GM21528 (cell line): ENCODE measurements at regions not wholly inside any gene's neighbourhood (a gene's known extent, or its start where the extent isn't known, plus 50 kb on each side); places are given as distances from the start of the nearest gene placed in this dataset.
"Not testable (repeated sequence)": the region's sequence is repeated elsewhere in the genome, so short reads cannot be mapped to it uniquely, and the experiment has no call there.

Source experiments
- ATAC-seq: cut with Tn5 transposase; IDR thresholded peaks from one replicate; pipeline ENCODE4 v1.9.1; 2021; ENCODE audit warnings: mild to moderate bottlenecking, moderate library complexity; ENCODE audit not compliant: unreplicated experiment, low FRiP score

DNA sequence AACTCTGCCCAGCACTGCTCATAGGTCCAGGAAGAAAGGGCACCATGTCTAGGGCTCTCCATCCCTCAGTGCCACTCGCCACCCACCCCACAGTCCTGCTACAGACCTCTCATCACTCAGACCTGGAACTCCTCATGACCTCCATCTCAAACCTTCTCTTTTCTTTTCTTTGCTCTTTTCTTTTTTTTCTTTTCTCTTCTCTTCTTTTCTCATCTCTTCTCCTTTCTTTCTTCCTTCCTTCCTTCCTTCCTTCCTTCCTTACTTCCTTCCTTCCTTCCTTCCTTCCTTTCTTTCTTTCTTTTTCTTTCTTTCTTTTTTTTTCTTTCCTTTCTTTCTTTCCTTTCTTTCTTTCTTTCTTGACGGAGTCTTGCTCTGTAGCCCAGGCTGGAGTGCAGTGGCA lies 122.2 kb downstream of the KLF6 start:
- ATAC-seq, result no peak

DNA sequence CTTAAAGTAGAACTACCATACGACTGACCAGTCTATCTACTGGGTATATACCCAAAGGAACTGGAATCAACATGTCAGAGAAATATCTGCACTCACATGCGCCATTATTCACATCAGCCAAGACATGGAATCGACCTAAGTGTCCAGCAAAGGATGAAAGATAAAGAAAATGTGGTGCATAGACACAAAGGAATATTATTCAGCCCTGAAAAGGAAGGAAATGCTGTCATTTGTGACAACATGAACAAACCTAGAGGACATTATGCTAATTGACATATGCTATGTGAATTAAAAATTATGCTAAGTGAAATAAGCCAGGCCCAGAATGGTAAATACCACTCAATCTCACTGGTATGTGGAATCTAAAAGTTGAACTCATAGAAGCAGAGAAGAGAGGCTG lies 123.7 kb downstream of the KLF6 start:
- no peak for ATAC-seq

DNA sequence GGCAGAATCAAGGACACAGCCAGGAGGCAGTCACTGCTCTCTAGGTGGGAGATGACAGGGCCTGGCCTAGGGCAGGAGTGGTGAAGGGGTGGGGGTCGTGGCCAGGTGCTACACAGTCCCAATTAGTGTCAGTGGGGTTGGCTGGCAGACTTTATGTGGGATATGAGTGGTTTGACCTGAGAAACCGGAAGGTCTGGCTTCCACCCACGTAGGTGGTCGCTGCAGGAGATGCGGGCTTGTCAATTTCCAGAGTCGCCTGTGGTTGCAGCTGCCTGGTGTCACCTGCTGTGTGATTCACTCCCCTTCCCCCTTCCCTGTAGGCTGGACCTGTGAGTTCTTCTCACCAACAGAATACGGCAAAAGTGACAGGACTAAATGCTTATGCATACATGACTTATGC lies 124.3 kb downstream of the KLF6 start:
- no peak for ATAC-seq

DNA sequence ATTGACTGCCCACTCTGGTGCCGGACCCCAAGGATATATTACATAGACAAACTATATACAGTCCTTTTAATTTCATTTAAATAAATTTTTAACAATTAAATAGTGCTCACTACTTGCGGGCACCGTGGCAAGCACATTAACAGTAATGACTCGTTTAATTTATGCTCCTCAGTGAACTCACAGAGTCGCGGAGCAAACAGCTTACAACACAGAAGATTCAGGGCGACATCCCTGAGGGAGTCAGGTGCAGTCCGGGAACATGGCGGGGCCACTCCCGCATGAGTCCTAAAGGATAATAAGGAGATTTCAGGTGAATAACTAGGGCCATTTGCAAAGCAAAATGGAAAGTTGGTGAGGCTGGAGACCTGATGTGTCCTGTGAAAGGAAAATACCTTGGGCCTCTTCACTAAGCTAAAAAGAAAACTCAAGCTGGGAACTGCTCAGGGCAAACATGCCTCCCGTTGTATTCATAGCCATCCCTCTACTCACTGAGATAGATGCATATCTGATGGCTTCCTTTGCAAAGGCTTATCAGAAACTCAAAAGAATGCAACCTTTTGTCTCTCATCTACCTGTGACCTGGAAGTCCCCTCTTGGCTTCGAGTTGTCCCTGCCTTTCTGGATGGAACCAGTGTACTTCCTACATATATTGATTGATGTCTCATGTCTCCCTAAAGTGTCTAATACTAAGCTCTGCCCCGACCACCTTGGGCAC lies 125.6 kb downstream of the KLF6 start:
- ATAC-seq, result no peak

DNA sequence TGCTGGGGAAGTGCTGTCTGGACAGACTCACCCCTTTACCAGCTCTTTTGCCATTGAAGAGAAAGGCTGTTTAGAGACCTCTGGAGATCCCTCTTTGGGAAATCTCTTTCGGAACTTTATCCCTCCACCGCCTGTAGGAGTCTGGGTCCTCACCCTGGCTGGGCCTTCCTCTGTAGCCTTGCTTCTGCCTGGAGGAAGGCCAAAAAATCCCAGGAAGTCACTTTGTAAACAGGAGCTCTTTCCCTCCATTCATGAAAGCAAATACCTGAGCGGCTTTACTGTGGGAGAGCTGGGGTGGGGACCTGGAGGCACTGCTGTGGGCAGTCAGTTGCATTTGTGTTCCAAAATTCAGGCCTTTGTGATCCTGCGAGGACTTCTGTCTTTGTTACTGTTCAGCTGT lies 126.2 kb downstream of the KLF6 start:
- ATAC-seq, result no peak

DNA sequence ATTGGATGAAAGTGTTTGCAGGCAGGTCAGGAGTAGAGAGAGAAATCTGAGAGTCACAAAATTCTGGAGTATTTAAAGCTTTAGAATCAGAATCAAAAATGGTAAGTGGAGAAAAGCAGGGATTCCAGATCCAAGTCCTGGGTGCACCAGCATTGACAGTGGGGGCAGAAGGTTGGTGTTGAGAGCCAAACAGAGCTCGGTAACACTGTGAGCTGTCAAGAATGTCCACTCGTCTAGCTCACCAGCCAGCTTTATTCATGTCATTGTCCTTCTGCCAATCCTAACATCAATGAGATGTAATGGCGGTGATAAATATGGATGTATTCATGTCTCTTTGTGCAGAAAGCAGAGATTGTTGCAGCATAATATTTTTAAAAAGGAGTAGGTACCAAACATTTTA lies 128.8 kb downstream of the KLF6 start:
- no peak for ATAC-seq

DNA sequence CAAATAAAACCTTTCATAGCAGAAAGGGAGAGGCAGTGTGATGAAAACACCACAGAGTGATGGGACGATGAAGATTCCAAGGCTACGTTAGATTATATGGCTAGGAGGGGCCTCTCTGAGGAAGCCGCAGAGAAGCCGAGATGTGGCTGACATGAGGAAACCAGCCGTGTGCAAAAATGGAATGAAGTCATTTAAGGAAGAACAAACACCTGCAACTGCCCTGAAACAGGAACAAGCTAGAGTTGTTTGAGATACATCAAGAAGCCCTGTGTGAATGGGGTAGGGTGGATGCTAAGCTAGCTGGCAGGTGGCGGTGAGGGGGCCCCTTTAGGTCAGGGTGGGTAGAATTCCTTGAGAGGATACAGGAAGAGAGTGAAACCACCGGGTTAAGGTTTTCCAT lies 129.5 kb downstream of the KLF6 start:
- no peak for ATAC-seq

DNA sequence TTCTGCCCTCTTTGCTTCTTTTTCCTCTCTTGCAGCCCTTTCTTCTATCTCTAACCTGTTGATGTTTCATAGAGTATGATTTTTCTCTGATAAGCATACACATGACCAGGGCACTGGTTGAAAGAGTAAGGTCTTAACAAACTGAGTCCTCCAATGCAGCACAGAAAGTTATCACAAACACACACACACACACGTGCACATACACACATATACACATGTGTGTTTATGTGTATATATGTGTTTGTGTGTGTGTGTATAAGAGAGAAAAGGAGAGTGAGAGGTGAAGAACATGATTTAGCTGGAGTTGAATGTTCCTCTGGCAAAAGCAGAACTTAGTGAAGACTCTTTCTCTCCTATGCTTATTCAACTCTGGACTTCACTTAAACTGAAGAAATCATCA lies 130.0 kb downstream of the KLF6 start:
- no peak for ATAC-seq

DNA sequence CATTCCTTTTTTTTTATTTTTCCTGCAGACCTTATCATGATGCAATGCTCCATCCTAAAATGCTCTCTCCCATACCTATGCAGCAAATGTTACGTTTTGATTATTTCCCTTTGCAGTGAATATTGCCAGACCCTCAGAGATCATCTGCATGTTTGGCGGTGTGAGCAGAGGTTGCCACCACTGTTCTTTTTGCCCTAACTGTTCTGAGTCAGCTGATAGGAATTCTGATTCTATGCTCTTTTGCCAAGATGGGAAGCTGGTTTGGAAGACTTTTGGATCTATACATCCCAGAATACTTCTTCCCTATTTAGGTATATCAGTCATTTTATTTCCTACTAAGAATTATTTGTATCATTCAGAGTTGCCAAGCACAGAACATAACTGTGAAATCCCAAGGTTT lies 130.5 kb downstream of the KLF6 start:
- ATAC-seq, result no peak

DNA sequence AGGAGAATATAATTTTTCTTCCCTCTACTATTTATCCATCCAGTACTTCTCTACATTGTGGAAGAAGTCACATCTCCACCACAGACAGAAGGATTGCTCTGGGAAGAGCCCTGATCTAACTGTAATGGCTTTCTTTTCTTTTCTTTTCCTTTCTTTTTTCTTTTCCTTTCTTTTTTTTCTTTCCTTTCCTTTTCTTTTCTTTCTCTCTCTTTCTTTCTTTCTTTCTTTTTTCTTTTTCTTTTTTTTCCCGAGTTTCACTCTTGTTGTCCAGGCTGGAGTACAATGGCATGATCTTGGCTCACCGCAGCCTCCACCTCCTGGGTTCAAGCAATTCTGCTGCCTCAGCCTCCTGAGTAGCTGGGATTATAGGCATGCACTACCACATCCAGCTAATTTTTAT lies 131.7 kb downstream of the KLF6 start:
- not testable (repeated sequence) for ATAC-seq

DNA sequence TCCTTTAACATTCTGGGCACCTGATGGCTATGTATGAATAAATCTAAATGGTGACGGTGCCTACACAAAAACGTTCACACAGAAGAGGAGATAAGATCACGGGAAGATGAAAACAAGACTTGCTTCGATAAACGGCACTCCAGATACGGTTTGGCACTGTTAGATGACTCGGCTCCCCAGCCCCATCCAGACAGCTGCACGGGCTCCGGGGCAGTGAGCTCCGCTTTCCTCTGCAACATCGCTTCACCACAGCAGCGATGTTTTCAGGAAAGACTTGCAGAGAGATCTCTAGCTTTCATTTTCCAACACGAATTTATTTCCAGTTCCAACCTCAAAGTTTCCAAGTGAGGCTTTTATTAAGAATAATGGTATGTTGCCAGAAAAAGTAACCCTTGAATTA lies 132.1 kb downstream of the KLF6 start:
- ATAC-seq, result no peak

DNA sequence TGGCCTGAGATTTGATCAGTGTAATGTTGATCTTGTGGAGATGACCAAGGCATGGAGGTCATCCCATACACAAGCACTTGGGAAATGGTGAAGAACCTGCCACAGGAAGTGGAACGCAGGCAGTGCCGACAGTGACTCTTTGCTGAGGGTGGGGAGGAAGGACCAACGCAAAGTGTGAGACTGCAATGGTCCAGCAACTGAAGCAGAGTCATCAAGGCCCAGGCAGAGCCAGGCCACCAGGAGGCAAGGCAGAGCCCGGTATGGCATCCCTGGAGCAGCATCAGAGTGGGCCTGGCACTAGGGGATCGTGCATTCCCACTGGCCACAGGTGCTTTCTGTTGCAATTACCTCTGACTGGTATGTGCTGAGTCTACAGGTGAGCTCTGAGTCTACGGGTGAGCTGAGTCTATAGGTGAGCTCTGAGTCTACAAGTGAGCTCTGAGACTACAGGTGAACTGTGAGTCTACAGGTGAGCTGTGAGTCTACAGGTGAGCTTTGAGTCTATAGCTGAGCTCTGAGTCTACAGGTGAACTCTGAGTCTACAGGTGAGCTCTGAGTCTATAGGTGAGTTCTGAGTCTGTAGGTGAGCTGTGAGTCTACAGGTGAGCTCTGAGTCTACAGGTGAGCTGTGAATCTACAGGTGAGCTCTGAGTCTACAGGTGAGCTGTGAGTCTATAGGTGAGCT lies 132.9 kb downstream of the KLF6 start:
- no peak for ATAC-seq

DNA sequence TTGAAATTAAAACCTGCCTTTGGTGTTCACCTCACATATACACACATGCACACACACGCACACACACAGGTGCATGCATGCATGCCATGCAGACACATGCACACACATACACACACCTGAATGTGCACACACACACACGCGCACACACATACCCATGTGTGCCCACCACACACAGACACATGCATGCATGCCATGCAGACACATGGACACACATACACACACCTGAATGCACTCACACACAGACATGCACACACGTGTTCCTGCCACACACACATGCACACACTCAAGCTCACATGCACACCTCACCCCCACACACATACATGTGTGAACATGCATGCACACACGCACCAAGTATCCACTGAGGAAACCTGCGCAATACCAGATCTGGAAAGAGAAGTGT lies 136.4 kb downstream of the KLF6 start:
- no peak for ATAC-seq

DNA sequence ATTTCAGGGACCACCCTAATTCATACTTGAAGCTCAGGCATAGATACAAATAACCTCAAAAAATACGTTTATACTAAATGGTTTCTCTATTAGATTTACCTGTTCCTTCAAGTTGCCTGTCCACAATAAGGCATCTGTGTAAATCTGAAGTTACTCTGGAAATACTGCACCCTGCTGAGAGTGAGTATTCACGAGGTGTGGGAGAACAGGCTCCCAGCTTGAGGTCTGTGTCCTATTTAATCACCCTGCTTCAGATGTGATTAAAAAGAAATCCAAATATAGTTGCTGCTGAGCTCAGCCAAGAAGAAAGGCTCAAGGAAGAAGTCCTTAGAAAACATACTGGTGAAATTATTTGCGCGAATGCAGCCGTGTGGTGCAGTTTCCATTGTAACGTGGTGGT lies 136.8 kb downstream of the KLF6 start:
- no peak for ATAC-seq

DNA sequence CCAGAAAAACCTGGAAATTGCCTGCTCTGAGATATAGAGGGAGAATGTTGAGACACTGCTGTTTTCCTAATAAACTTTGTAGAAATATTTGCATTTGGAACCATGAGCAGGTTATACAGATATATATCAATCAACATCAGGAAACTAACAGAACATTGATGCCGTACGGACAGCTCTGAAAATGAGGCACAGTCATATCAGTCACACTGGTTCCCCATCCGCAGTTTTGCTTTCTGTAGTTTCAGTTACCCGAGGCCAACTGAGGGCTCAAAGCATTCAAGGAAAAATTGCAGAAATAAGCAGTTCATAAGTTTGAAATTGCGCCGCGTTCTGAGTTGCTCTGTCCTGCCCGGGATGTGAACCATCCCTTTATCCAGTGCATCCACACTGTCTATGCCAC lies 137.9 kb downstream of the KLF6 start:
- ATAC-seq, result no peak

DNA sequence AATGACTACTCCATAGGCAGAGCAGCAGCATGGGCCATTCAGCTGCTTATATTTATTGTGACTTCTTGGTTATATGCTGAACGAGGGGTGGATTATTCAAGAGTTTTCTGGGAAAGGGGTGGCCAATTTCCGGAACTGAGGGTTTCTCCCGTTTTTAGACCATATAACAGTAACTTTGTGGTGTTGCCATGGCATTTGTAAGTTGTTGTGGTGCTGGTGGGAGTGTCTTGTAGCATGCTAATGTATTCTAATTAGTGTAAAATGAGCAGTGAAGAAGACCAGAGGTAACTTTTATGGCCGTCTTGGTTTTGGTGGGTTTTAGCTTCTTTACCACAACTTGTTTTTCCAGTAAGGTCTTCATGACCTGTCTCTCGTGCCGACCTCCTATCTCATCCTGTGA lies 139.6 kb downstream of the KLF6 start:
- ATAC-seq, result no peak

DNA sequence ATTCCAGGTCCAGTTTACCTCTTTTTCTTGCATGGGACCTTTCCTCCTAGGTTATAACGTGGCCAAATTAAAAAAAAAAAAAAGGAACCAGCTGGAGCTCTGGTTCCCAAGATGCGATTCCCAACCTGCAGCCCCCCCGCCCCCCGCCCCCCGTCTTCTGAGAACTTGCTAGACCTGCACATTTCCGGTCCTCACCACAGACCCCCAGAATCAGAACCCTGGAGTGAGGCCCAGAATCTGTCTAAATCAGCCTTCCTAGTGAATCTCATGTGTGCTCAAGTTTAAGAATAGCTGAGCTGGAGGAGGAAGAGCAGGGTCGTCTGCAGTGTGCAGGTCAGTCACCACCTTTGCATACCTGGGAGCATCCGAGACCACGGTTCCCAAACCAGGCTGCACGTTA lies 144.2 kb downstream of the KLF6 start:
- ATAC-seq, result no peak

DNA sequence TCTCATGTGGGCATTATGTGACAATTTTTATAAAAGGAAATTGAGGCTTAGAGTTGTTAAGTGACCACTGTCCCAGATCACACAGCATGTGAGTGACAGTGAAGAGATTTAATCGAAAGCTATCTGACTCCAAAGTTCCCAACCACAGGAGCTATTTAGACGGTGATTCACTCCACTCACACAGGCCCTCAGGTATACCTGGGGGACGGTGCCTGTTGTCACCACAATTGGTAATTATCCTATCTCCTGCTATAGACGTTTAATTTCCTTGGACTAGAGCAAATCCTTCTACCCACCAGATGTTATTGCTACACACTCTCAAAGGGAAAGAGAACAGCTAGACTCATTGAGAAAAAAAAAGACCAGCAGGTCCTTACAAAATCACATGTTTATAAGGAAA lies 145.5 kb downstream of the KLF6 start:
- no peak for ATAC-seq

DNA sequence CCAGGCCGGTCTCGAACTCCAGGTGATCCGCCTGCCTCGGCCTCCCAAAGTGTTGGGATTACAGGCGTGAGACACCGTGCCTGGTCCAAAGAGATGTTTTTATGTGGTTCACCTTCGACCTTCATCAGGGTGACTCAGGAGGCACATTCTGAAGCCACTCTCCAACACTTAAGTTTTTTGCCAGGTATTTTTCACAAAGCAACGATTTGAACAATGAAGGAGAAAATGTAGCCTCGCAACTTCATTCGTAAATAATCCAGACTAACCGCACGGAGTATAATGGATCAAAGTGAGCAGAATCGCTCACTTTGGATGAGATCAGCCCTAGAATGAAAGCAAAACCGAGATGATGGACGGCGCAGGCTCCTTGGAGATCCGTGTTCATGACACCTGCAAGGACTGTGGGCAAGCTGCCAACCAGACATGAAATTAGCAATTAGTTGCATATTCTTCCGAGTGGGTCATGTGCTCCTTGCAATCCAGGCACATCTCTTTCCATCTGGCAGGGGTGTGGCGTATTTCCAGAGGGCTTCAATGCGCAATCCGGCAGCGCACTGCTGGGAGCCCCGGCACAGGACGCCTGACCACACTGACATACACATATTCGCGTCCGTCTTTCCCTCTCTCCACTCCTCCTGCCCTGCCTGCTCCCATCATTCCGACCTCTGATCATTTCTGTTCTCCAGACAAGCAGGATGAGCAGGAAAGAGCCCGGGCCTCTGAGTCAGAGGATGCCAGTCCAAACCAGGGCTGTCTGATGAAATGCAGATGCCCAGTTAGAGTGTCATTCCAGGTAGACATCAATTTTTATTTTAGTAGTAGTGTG lies 148.4 kb downstream of the KLF6 start:
- no peak for ATAC-seq

DNA sequence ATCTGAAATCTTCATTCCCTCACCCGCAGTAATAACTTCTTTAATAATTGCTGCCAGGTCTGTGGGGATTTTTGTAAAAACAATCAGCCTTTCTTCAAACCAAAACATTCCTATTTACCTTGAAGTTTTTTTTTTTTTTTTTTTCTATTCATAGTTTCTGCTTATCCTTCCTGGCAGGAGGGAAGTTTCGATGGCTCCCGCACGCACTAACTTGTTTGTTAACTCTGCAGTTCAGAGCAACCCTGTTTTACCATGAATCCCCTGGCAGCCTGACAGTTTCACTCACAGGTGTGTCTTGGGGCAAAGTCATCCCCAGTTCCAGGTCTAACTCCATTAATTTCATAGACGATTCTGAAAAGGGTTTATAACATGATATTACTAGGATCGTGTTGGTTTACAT lies 149.3 kb downstream of the KLF6 start:
- ATAC-seq, result no peak

DNA sequence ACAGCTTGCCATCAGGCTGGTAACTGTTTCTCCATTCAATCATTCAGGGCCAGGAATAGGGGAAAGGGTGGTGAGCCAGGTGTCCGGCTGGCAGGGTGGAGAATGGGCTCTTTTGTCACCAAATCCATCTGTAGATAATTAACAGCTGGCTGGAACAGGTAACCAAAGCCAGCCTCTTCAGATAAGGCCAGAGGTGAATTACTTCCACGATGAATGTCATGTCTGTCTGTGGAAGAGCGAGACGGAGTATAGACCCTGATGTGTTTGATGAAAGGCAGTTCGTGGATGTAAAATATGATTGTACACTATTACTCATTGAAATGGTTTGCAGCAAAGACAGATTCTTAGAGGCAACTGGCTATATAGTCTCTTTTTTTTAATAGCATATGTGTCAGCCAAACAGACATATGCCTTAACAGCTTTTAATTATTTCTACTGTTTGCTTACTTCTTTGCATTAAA lies 149.8 kb downstream of the KLF6 start:
- no peak for ATAC-seq

DNA sequence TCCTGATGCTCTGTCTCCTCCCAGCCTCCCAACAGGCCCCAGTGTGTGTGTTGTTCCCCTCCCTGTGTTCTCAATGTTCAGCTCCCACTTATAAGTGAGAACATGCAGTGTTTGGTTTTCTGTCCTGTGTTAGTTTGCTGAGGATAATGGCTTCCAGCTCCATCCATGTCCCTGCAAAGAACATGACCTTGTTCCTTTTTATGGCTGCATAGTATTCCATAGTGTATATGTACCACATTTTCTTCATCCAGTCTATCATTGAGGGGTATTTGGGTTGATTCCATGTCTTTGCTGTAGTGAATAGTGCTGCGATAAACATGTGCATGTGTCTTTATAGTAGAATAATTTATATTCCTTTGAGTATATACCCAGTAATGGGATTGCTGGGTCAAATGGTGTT lies 150.4 kb downstream of the KLF6 start:
- not testable (repeated sequence) for ATAC-seq
